Liver (tissue), 8 donors: ENCODE measurements at regions not wholly inside any gene's neighbourhood (a gene's known extent, or its start where the extent isn't known, plus 50 kb on each side); places are given as distances from the start of the nearest gene placed in this dataset.

ENCODE experiments used
- DNase-seq: peaks from one replicate; pipeline ENCODE4 v3.0.0-alpha.2; 2017; ENCODE audit warnings: low spot score
- H3K27ac ChIP-seq, 2 donors: one replicate each; pipeline ENCODE4 v1.7.0; 2013; ENCODE audit warnings: inconsistent platforms in 2 of 2, low read length in 2 of 2, control low read depth in 1 of 2, low read depth in 1 of 2, mild to moderate bottlenecking in 1 of 2
- H3K27me3 ChIP-seq, 4 donors: one replicate each; pipeline versions ENCODE4 v1.6.1 to v1.7.0; 2013; ENCODE audit warnings: low read length in 3 of 4, inconsistent platforms in 1 of 4, mild to moderate bottlenecking in 1 of 4, moderate library complexity in 1 of 4; ENCODE audit not compliant: control insufficient read depth in 4 of 4, insufficient read depth in 4 of 4
- H3K36me3 ChIP-seq, 4 donors: one replicate each; pipeline versions ENCODE4 v1.6.1 to v1.7.0; 2013; ENCODE audit warnings: low read length in 3 of 4, mild to moderate bottlenecking in 3 of 4, low read depth in 1 of 4, moderate library complexity in 1 of 4; ENCODE audit not compliant: control insufficient read depth in 4 of 4, insufficient read depth in 3 of 4
- H3K4me1 ChIP-seq, 4 donors: one replicate each; pipeline versions ENCODE4 v1.6.1 to v1.7.0; 2013; ENCODE audit warnings: low read length in 3 of 4, mild to moderate bottlenecking in 3 of 4, moderate library complexity in 1 of 4; ENCODE audit not compliant: control insufficient read depth in 4 of 4, insufficient read depth in 4 of 4
- H3K4me3 ChIP-seq, 3 donors: one replicate each; pipeline versions ENCODE4 v1.6.1 to v1.7.0; 2013; ENCODE audit warnings: low read length in 3 of 3, control low read depth in 1 of 3, low read depth in 1 of 3, mild to moderate bottlenecking in 1 of 3
- H3K9ac ChIP-seq, 2 donors: one replicate each; pipeline ENCODE4 v1.7.0; 2013; ENCODE audit warnings: low read length in 2 of 2, mild to moderate bottlenecking in 2 of 2, moderate library complexity in 2 of 2, control low read depth in 1 of 2, low read depth in 1 of 2
- H3K9me3 ChIP-seq, 4 donors: one replicate each; pipeline versions ENCODE4 v1.6.1 to v1.7.0; 2013; ENCODE audit warnings: low read length in 3 of 4; ENCODE audit not compliant: control insufficient read depth in 4 of 4
- EGR1 ChIP-seq, 2 donors: IDR thresholded peaks; 2 replicates each; pipeline ENCODE4 v1.6.1; 2016 to 2018; ENCODE audit warnings: antibody characterized with exemption in 2 of 2, low read depth in 2 of 2
- FOXA1 ChIP-seq: IDR thresholded peaks from 2 replicates; pipeline ENCODE4 v1.6.1; 2016; ENCODE audit warnings: antibody characterized with exemption
- FOXA2 ChIP-seq: IDR thresholded peaks from 2 replicates; pipeline ENCODE4 v1.6.1; 2016; ENCODE audit warnings: antibody characterized with exemption
- GABPA ChIP-seq, 2 donors: IDR thresholded peaks in 1 of 2; conservative IDR thresholded peaks in 1 of 2; 2 replicates each; pipeline ENCODE4 v1.6.1; 2016; ENCODE audit warnings: antibody characterized with exemption in 2 of 2, mild to moderate bottlenecking in 1 of 2, moderate library complexity in 1 of 2
- HNF4A ChIP-seq, 2 donors: conservative IDR thresholded peaks; 2 replicates each; pipeline ENCODE4 v1.6.1; 2016; ENCODE audit warnings: antibody characterized with exemption in 2 of 2, mild to moderate bottlenecking in 2 of 2
- HNF4G ChIP-seq: IDR thresholded peaks from 2 replicates; pipeline ENCODE4 v1.6.1; 2016; ENCODE audit warnings: antibody characterized with exemption
- JUND ChIP-seq, 2 donors: IDR thresholded peaks; 2 replicates each; pipeline ENCODE4 v1.6.1; 2016; ENCODE audit warnings: antibody characterized with exemption in 2 of 2
- NR2F2 ChIP-seq: IDR thresholded peaks from 2 replicates; pipeline ENCODE4 v1.6.1; 2016; ENCODE audit warnings: antibody characterized with exemption
- RAD21 ChIP-seq, 2 donors: IDR thresholded peaks; 2 replicates each; pipeline ENCODE4 v1.6.1; 2016; ENCODE audit warnings: antibody characterized with exemption in 2 of 2, mild to moderate bottlenecking in 2 of 2
- RXRA ChIP-seq, 2 donors: IDR thresholded peaks; 2 replicates each; pipeline ENCODE4 v1.6.1; 2017 to 2018; ENCODE audit warnings: antibody characterized with exemption in 2 of 2, mild to moderate bottlenecking in 1 of 2
- SP1 ChIP-seq: IDR thresholded peaks from 2 replicates; pipeline ENCODE4 v1.6.1; 2018; ENCODE audit warnings: antibody characterized with exemption, mild to moderate bottlenecking
- TAF1 ChIP-seq: conservative IDR thresholded peaks from 2 replicates; pipeline ENCODE4 v1.6.1; 2016; ENCODE audit warnings: antibody characterized with exemption, mild to moderate bottlenecking
- YY1 ChIP-seq: IDR thresholded peaks from 2 replicates; pipeline ENCODE4 v1.6.1; 2016; ENCODE audit warnings: antibody characterized with exemption, mild to moderate bottlenecking
- WGBS: extraction: QIAGEN DNeasy Blood & Tissue Kit; methylation state at CpG from one replicate; pipeline ENCODE4 v1.1.7; 2013; 5-methylcytosine and 5-hydroxymethylcytosine counted together
- TF ChIP-seq, protein P1 (sequence below): IDR thresholded peaks from 2 replicates; pipeline ENCODE4 v1.6.1; 2016; ENCODE audit warnings: antibody characterized with exemption
- TF ChIP-seq, protein P2 (sequence below): IDR thresholded peaks from 2 replicates; pipeline ENCODE4 v1.6.1; 2016; ENCODE audit warnings: antibody characterized with exemption
- TF ChIP-seq, protein P3 (sequence below): fragments of 150-350 bp; IDR thresholded peaks from 2 replicates; pipeline ENCODE4 v1.5.1; 2017; ENCODE audit warnings: improper control_type of control experiment, low read depth, low read length; ENCODE audit not compliant: missing input control
- TF ChIP-seq, protein P4 (sequence below): IDR thresholded peaks from 2 replicates; pipeline ENCODE4 v1.6.1; 2016; ENCODE audit warnings: antibody characterized with exemption
- TF ChIP-seq, protein P5 (sequence below): IDR thresholded peaks from 2 replicates; pipeline ENCODE4 v1.6.1; 2016; ENCODE audit warnings: antibody characterized with exemption, mild to moderate bottlenecking
- donor health status: healthy.
- donor health status: healthy.
- donor health status: healthy.
- donor health status: healthy.
- donor health status: healthy.

DNA sequence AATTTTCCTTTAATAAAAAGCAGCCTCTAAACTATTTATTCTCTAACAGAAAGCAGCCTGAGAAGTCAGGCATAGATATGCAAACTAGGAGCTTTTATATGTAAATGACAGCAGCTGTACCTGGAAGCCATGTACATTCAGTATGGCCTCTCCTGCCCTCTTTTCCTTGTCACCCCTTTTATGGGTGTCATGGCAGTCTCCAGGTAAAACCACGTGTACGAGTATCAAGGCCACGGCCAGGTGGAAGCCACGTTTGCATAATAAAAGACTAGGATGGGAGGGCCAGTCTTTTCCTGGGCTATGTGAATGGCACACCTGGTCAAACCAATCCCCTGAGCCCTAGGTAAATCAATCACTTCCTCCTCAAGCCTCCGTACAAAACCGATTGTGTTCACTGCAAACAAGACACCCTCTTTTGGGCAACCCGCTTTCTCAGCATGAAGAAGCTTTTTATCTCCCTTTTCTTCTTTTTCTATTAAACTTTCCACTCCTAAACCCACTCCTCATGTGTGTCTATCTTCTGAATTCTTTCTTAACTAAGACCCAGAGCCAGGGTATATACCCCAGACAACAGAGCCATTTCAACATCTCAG is 419.5 kb upstream of the CTNND2 start:
- Histone ChIP-seq H3K36me3 (no peaks in the 10 kb centered on the region), H3K4me3 (no peak overlapping the region), H3K9me3 (peaks cover 0 to 3% (median 0%) of the 10 kb centered on the region in 4 donors), H3K27ac (no peak overlapping the region), H3K9ac (no peak overlapping the region), H3K4me1 (no peaks in the 10 kb centered on the region), H3K27me3 (no peaks in the 10 kb centered on the region)
- WGBS, result 43% methylated on average over 7 of the region's 7 CpGs
- TF ChIP-seq SP1, result no peak
- no peak for TF ChIP-seq RAD21 (IDR thresholded peaks at IDR 0.05)
- TF ChIP-seq, protein P1, sequence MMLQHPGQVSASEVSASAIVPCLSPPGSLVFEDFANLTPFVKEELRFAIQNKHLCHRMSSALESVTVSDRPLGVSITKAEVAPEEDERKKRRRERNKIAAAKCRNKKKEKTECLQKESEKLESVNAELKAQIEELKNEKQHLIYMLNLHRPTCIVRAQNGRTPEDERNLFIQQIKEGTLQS, result no peak
- no peak for TF ChIP-seq YY1
- TF ChIP-seq, protein P2, sequence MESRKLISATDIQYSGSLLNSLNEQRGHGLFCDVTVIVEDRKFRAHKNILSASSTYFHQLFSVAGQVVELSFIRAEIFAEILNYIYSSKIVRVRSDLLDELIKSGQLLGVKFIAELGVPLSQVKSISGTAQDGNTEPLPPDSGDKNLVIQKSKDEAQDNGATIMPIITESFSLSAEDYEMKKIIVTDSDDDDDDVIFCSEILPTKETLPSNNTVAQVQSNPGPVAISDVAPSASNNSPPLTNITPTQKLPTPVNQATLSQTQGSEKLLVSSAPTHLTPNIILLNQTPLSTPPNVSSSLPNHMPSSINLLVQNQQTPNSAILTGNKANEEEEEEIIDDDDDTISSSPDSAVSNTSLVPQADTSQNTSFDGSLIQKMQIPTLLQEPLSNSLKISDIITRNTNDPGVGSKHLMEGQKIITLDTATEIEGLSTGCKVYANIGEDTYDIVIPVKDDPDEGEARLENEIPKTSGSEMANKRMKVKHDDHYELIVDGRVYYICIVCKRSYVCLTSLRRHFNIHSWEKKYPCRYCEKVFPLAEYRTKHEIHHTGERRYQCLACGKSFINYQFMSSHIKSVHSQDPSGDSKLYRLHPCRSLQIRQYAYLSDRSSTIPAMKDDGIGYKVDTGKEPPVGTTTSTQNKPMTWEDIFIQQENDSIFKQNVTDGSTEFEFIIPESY, result no peak
- TF ChIP-seq EGR1 (IDR thresholded peaks at IDR 0.05; ENCODE audit: low read depth in 2 of 2), result no peak
- no peak for TF ChIP-seq JUND (IDR thresholded peaks at IDR 0.05)
- TF ChIP-seq FOXA2, result no peak
- no peak for TF ChIP-seq TAF1
- no peak for TF ChIP-seq FOXA1
- no peak for TF ChIP-seq HNF4A (conservative IDR thresholded peaks at IDR 0.05)
- TF ChIP-seq, protein P3, sequence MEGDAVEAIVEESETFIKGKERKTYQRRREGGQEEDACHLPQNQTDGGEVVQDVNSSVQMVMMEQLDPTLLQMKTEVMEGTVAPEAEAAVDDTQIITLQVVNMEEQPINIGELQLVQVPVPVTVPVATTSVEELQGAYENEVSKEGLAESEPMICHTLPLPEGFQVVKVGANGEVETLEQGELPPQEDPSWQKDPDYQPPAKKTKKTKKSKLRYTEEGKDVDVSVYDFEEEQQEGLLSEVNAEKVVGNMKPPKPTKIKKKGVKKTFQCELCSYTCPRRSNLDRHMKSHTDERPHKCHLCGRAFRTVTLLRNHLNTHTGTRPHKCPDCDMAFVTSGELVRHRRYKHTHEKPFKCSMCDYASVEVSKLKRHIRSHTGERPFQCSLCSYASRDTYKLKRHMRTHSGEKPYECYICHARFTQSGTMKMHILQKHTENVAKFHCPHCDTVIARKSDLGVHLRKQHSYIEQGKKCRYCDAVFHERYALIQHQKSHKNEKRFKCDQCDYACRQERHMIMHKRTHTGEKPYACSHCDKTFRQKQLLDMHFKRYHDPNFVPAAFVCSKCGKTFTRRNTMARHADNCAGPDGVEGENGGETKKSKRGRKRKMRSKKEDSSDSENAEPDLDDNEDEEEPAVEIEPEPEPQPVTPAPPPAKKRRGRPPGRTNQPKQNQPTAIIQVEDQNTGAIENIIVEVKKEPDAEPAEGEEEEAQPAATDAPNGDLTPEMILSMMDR, result no peak
- TF ChIP-seq, protein P4, sequence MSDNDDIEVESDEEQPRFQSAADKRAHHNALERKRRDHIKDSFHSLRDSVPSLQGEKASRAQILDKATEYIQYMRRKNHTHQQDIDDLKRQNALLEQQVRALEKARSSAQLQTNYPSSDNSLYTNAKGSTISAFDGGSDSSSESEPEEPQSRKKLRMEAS, result no peak
- TF ChIP-seq RXRA (IDR thresholded peaks at IDR 0.05), result no peak
- TF ChIP-seq NR2F2, result no peak
- no peak for TF ChIP-seq HNF4G
- TF ChIP-seq, protein P5, sequence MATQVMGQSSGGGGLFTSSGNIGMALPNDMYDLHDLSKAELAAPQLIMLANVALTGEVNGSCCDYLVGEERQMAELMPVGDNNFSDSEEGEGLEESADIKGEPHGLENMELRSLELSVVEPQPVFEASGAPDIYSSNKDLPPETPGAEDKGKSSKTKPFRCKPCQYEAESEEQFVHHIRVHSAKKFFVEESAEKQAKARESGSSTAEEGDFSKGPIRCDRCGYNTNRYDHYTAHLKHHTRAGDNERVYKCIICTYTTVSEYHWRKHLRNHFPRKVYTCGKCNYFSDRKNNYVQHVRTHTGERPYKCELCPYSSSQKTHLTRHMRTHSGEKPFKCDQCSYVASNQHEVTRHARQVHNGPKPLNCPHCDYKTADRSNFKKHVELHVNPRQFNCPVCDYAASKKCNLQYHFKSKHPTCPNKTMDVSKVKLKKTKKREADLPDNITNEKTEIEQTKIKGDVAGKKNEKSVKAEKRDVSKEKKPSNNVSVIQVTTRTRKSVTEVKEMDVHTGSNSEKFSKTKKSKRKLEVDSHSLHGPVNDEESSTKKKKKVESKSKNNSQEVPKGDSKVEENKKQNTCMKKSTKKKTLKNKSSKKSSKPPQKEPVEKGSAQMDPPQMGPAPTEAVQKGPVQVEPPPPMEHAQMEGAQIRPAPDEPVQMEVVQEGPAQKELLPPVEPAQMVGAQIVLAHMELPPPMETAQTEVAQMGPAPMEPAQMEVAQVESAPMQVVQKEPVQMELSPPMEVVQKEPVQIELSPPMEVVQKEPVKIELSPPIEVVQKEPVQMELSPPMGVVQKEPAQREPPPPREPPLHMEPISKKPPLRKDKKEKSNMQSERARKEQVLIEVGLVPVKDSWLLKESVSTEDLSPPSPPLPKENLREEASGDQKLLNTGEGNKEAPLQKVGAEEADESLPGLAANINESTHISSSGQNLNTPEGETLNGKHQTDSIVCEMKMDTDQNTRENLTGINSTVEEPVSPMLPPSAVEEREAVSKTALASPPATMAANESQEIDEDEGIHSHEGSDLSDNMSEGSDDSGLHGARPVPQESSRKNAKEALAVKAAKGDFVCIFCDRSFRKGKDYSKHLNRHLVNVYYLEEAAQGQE, result no peak
- TF ChIP-seq GABPA (IDR thresholded peaks at IDR 0.05 in 1 of 2, conservative IDR thresholded peaks at IDR 0.05 in 1 of 2), result no peak
- DNase-seq, result no peak
